Liver (tissue), 7 donors: ENCODE measurements at regions not wholly inside any gene's neighbourhood (a gene's known extent, or its start where the extent isn't known, plus 50 kb on each side); places are given as distances from the start of the nearest gene placed in this dataset.

Experiments used
- DNase-seq: peaks from one replicate; pipeline ENCODE4 v3.0.0-alpha.2; 2017; ENCODE audit warnings: low spot score
- H3K27ac ChIP-seq, 2 donors: one replicate each; pipeline ENCODE4 v1.7.0; 2013; ENCODE audit warnings: inconsistent platforms in 2 of 2, low read length in 2 of 2, control low read depth in 1 of 2, low read depth in 1 of 2, mild to moderate bottlenecking in 1 of 2
- H3K27me3 ChIP-seq, 4 donors: one replicate each; pipeline versions ENCODE4 v1.6.1 to v1.7.0; 2013; ENCODE audit warnings: low read length in 3 of 4, inconsistent platforms in 1 of 4, mild to moderate bottlenecking in 1 of 4, moderate library complexity in 1 of 4; ENCODE audit not compliant: control insufficient read depth in 4 of 4, insufficient read depth in 4 of 4
- H3K36me3 ChIP-seq, 4 donors: one replicate each; pipeline versions ENCODE4 v1.6.1 to v1.7.0; 2013; ENCODE audit warnings: low read length in 3 of 4, mild to moderate bottlenecking in 3 of 4, low read depth in 1 of 4, moderate library complexity in 1 of 4; ENCODE audit not compliant: control insufficient read depth in 4 of 4, insufficient read depth in 3 of 4
- H3K4me1 ChIP-seq, 4 donors: one replicate each; pipeline versions ENCODE4 v1.6.1 to v1.7.0; 2013; ENCODE audit warnings: low read length in 3 of 4, mild to moderate bottlenecking in 3 of 4, moderate library complexity in 1 of 4; ENCODE audit not compliant: control insufficient read depth in 4 of 4, insufficient read depth in 4 of 4
- H3K4me3 ChIP-seq, 3 donors: one replicate each; pipeline versions ENCODE4 v1.6.1 to v1.7.0; 2013; ENCODE audit warnings: low read length in 3 of 3, control low read depth in 1 of 3, low read depth in 1 of 3, mild to moderate bottlenecking in 1 of 3
- H3K9ac ChIP-seq, 2 donors: one replicate each; pipeline ENCODE4 v1.7.0; 2013; ENCODE audit warnings: low read length in 2 of 2, mild to moderate bottlenecking in 2 of 2, moderate library complexity in 2 of 2, control low read depth in 1 of 2, low read depth in 1 of 2
- H3K9me3 ChIP-seq, 4 donors: one replicate each; pipeline versions ENCODE4 v1.6.1 to v1.7.0; 2013; ENCODE audit warnings: low read length in 3 of 4; ENCODE audit not compliant: control insufficient read depth in 4 of 4
- EGR1 ChIP-seq, 2 donors: IDR thresholded peaks; 2 replicates each; pipeline ENCODE4 v1.6.1; 2016 to 2018; ENCODE audit warnings: antibody characterized with exemption in 2 of 2, low read depth in 2 of 2
- FOXA1 ChIP-seq: IDR thresholded peaks from 2 replicates; pipeline ENCODE4 v1.6.1; 2016; ENCODE audit warnings: antibody characterized with exemption
- FOXA2 ChIP-seq: IDR thresholded peaks from 2 replicates; pipeline ENCODE4 v1.6.1; 2016; ENCODE audit warnings: antibody characterized with exemption
- GABPA ChIP-seq, 2 donors: IDR thresholded peaks in 1 of 2; conservative IDR thresholded peaks in 1 of 2; 2 replicates each; pipeline ENCODE4 v1.6.1; 2016; ENCODE audit warnings: antibody characterized with exemption in 2 of 2, mild to moderate bottlenecking in 1 of 2, moderate library complexity in 1 of 2
- HNF4G ChIP-seq: IDR thresholded peaks from 2 replicates; pipeline ENCODE4 v1.6.1; 2016; ENCODE audit warnings: antibody characterized with exemption
- JUND ChIP-seq, 2 donors: IDR thresholded peaks; 2 replicates each; pipeline ENCODE4 v1.6.1; 2016; ENCODE audit warnings: antibody characterized with exemption in 2 of 2
- WGBS: extraction: QIAGEN DNeasy Blood & Tissue Kit; methylation state at CpG from one replicate; pipeline ENCODE4 v1.1.7; 2013; 5-methylcytosine and 5-hydroxymethylcytosine counted together
- TF ChIP-seq, protein P1 (sequence below): IDR thresholded peaks from 2 replicates; pipeline ENCODE4 v1.6.1; 2016; ENCODE audit warnings: antibody characterized with exemption
- TF ChIP-seq, protein P2 (sequence below): IDR thresholded peaks from 2 replicates; pipeline ENCODE4 v1.6.1; 2016; ENCODE audit warnings: antibody characterized with exemption
- TF ChIP-seq, protein P3 (sequence below): IDR thresholded peaks from 2 replicates; pipeline ENCODE4 v1.6.1; 2016; ENCODE audit warnings: antibody characterized with exemption
- donor health status: healthy.
- donor health status: healthy.
- donor health status: healthy.
- donor health status: healthy.

DNA sequence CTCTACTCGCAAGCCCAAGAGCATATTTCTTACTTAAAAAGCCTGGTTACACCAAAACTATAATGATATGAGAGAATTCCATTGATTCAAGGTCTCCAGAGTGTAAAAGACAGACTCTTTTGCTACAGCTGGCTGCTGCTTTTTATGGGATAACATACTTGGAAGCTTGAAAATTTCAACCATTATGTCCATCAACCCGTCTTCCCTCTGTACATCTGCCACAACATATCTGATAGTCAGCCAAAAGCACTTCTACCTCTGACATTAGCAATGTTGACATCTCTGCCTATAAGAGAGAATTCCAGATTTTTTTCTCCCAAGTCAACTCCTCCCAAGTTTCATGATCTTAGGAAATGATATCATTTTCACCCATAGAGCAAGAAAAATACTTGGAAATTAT is 54.4 kb upstream of the IQCM start:
- Histone ChIP-seq H3K4me1 (no peaks in the 10 kb centered on the region), H3K9ac (no peak overlapping the region), H3K9me3 (no peaks in the 10 kb centered on the region), H3K27ac (no peak overlapping the region), H3K27me3 (no peaks in the 10 kb centered on the region), H3K36me3 (no peaks in the 10 kb centered on the region), H3K4me3 (no peak overlapping the region)
- 78% methylated on average over 2 of the region's 2 CpGs for WGBS
- no peak for DNase-seq
- TF ChIP-seq GABPA (IDR thresholded peaks at IDR 0.05 in 1 of 2, conservative IDR thresholded peaks at IDR 0.05 in 1 of 2): no peak
- TF ChIP-seq, protein P1, sequence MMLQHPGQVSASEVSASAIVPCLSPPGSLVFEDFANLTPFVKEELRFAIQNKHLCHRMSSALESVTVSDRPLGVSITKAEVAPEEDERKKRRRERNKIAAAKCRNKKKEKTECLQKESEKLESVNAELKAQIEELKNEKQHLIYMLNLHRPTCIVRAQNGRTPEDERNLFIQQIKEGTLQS: no peak

DNA sequence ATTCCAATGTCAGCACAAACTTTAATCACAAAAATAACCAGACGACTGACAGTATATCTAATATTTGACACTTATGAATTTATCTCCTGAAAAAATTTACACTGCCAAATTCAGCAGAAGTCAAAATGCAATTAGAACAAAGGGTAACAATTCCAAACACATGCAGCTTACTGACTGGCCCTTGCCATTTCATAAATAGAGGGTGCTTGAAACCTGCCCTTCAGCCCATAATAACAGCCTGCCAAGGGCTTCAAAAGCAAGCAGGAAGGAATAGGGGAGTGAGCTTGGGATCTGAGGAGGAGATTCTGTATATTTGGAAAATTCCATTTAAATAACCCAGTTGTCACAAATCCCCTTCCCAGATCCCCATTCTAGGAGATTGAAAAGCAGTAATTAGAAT is 66.1 kb upstream of the IQCM start:
- no peaks in the 10 kb centered on the region for H3K9me3 ChIP-seq
- no peak overlapping the region for H3K9ac ChIP-seq
- no peaks in the 10 kb centered on the region for H3K36me3 ChIP-seq
- H3K27me3 ChIP-seq: no peaks in the 10 kb centered on the region
- H3K4me1 ChIP-seq: peaks cover 0 to 17% (median 7%) of the 10 kb centered on the region in 4 donors
- WGBS: 93% methylated on average over 1 of the region's 1 CpG
- H3K4me3 ChIP-seq: no peak overlapping the region
- no peak overlapping the region for H3K27ac ChIP-seq
- no peak for DNase-seq
- TF ChIP-seq, protein P2, sequence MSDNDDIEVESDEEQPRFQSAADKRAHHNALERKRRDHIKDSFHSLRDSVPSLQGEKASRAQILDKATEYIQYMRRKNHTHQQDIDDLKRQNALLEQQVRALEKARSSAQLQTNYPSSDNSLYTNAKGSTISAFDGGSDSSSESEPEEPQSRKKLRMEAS: no peak
- TF ChIP-seq, protein P3, sequence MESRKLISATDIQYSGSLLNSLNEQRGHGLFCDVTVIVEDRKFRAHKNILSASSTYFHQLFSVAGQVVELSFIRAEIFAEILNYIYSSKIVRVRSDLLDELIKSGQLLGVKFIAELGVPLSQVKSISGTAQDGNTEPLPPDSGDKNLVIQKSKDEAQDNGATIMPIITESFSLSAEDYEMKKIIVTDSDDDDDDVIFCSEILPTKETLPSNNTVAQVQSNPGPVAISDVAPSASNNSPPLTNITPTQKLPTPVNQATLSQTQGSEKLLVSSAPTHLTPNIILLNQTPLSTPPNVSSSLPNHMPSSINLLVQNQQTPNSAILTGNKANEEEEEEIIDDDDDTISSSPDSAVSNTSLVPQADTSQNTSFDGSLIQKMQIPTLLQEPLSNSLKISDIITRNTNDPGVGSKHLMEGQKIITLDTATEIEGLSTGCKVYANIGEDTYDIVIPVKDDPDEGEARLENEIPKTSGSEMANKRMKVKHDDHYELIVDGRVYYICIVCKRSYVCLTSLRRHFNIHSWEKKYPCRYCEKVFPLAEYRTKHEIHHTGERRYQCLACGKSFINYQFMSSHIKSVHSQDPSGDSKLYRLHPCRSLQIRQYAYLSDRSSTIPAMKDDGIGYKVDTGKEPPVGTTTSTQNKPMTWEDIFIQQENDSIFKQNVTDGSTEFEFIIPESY: no peak
- TF ChIP-seq HNF4G: no peak

DNA sequence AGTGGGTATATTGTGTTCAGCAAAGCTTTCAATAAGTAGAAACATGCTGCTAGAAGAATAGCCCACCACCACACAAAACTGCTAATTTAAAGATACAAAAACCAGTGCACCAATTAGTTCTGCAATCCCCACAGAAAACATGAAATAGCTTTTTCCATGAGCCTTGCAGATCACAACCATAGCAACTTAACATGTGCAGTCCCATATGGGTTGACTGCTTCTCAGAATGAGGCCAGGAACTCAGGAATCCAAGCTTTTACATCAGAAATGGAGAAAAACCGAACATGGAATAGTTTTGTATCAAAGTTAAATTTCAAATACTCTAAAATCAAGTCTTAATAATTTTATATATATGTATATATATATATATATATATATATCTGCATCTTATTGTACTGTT is 66.6 kb upstream of the IQCM start:
- Histone ChIP-seq H3K36me3 (no peaks in the 10 kb centered on the region), H3K4me1 (peaks cover 0 to 17% (median 7%) of the 10 kb centered on the region in 4 donors), H3K9ac (no peak overlapping the region), H3K4me3 (no peak overlapping the region), H3K9me3 (no peaks in the 10 kb centered on the region), H3K27ac (no peak overlapping the region), H3K27me3 (no peaks in the 10 kb centered on the region)
- WGBS: 85% methylated on average over 1 of the region's 1 CpG
- no peak for DNase-seq
- TF ChIP-seq, protein P3: no peak
- TF ChIP-seq EGR1 (IDR thresholded peaks at IDR 0.05; ENCODE audit: low read depth in 2 of 2): no peak
- no peak for TF ChIP-seq FOXA1
- TF ChIP-seq, protein P1: no peak
- TF ChIP-seq HNF4G: no peak
- TF ChIP-seq, protein P2: no peak
- no peak for TF ChIP-seq JUND (IDR thresholded peaks at IDR 0.05)
- TF ChIP-seq FOXA2: no peak
